ENCODE measurements at regions not wholly inside any gene's neighbourhood (a gene's known extent, or its start where the extent isn't known, plus 50 kb on each side); places are given as distances from the start of the nearest gene placed in this dataset.
A peak's percentile ranks its signal among the peaks of the same experiment; 100 is the strongest.

GRCh38 chr14:51328772-51329353 is 88.8 kb downstream of the TMX1 start:
- H3K4me3 ChIP-seq: no peak overlapping the region
- TF ChIP-seq, protein P1, sequence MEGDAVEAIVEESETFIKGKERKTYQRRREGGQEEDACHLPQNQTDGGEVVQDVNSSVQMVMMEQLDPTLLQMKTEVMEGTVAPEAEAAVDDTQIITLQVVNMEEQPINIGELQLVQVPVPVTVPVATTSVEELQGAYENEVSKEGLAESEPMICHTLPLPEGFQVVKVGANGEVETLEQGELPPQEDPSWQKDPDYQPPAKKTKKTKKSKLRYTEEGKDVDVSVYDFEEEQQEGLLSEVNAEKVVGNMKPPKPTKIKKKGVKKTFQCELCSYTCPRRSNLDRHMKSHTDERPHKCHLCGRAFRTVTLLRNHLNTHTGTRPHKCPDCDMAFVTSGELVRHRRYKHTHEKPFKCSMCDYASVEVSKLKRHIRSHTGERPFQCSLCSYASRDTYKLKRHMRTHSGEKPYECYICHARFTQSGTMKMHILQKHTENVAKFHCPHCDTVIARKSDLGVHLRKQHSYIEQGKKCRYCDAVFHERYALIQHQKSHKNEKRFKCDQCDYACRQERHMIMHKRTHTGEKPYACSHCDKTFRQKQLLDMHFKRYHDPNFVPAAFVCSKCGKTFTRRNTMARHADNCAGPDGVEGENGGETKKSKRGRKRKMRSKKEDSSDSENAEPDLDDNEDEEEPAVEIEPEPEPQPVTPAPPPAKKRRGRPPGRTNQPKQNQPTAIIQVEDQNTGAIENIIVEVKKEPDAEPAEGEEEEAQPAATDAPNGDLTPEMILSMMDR (IDR thresholded peaks at IDR 0.05): no peak
- no peaks in the 10 kb centered on the region for H3K36me3 ChIP-seq
- H3K27me3 ChIP-seq: no peaks in the 10 kb centered on the region
- peak overlapping the region; percentile 38 to 62 for H3K27ac ChIP-seq
- no peak for DNase-seq (ENCODE audit: low spot score in 2 of 2)
- peaks cover 0 to 6% of the 10 kb centered on the region in 2 donors for H3K4me1 ChIP-seq
- intact Hi-C loops (cut with DNase I): no loop called here
- no peaks in the 10 kb centered on the region for H3K9me3 ChIP-seq

DNA sequence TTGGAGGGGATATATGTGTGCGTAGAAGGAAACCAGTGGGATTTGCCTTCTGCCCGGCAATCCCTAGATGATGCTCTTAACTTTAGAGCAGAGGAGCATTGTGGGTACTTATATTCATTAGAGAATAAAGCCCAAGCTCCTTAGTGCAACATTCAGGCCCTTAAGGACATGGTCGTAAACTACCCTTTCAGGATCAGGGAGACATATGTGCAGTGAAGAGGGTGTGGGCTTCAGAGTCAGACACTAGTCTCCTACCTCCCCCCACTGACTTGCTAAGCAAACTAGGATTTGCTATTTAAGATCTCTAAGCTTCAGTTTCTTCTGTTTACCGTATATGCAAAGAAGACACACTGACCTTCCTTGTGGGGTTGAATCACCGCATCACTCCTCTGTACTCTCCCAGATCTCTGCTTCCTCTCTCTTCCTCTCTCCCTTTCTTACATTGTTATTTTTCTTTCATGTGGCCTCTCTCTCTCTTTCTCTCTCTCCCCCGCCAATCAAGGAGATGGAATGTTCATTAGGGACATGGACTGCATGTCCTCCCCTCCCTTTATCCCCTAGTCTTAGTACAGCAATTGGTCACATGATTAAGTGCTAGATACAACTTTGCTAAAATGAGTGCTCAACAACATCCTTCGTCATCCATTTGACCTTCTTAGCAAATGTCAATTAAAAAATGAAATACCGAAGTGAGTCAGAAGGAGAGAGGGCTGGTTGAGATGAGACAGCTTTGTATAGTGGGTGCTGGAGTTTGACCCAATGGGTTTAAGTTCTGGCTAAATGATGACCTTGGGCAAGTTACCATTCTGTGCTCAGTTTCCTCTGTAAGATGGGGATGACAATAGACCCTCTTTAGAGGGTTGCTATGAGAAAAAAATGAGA is 91.7 kb downstream of the TMX1 start:
- Histone ChIP-seq H3K27me3 (no peaks in the 10 kb centered on the region), H3K27ac (no peak overlapping the region), H3K36me3 (no peaks in the 10 kb centered on the region), H3K9me3 (no peaks in the 10 kb centered on the region), H3K4me3 (no peak overlapping the region), H3K4me1 (peaks cover 0 to 16% of the 10 kb centered on the region in 2 donors)
- no peak for DNase-seq (ENCODE audit: low spot score in 2 of 2)
- TF ChIP-seq, protein P1 (IDR thresholded peaks at IDR 0.05): no peak
- intact Hi-C loops (cut with DNase I): no loop called here

DNA sequence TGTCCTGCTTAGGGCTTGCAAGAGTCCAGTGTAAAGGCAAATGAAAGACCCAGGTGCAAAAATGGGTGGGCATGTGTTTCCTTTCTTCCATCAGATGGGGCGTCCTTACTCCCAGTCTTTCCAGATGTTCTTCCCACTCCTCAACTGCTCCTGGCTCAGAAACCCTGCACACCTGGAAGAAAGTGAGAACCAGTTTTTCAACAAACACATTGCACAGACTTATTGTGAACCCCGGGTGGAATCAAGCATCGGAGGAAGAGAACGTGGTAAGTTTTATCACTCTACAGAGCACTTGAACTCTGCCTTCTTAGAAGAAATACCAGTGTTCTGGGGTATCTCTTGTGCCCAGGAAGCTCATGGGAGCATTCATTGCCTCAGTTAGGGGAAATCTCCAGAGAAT is 93.3 kb downstream of the TMX1 start:
- Histone ChIP-seq H3K4me3 (no peak overlapping the region), H3K4me1 (peaks cover 0 to 13% of the 10 kb centered on the region in 2 donors), H3K36me3 (no peaks in the 10 kb centered on the region), H3K27me3 (no peaks in the 10 kb centered on the region), H3K9me3 (no peaks in the 10 kb centered on the region), H3K27ac (peak overlapping the region in 1 of 2 donors; percentile 26)
- no peak for DNase-seq (ENCODE audit: low spot score in 2 of 2)
- TF ChIP-seq, protein P1 (IDR thresholded peaks at IDR 0.05): no peak
- intact Hi-C loops (cut with DNase I): no loop called here

DNA sequence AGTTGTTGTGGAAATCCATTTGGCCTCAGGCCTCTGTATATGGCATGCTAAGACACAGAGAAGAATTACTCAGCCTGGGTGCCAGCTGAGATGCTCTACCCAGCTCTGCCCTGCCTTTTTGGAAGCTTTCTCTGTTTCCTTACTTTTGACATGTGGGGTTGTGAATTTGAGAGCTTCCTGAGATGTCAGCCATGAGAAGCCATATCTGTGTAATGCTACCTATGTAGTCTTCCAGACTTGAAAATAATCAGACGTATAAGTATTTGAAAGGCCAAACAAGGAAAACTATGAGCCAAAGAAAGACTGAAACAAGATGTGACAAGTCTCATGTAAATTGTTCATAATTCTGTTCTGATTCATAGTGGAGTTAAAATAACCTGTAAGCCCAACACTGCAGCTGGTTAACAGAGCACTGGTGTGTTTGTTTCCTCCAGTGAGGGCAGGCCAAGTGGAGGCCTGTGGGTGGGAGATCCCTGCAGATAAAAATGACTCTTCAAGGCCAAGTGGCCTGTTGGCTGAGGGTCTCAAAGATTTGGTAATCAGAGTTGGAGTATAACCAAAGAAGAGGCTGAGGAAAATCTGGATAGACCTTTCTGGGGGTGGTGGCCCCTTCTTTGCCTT is 94.0 kb downstream of the TMX1 start:
- Histone ChIP-seq H3K36me3 (no peaks in the 10 kb centered on the region), H3K27ac (peak overlapping the region in 1 of 2 donors; percentile 26), H3K4me3 (no peak overlapping the region), H3K27me3 (no peaks in the 10 kb centered on the region), H3K4me1 (peaks cover 0 to 13% of the 10 kb centered on the region in 2 donors), H3K9me3 (no peaks in the 10 kb centered on the region)
- TF ChIP-seq, protein P1 (IDR thresholded peaks at IDR 0.05): no peak
- no peak for DNase-seq (ENCODE audit: low spot score in 2 of 2)
- intact Hi-C loops (cut with DNase I): no loop called here

- DNase-seq (ENCODE audit: low spot score in 2 of 2): no peak
- no peak overlapping the region for H3K4me3 ChIP-seq
- no peaks in the 10 kb centered on the region for H3K27me3 ChIP-seq
- intact Hi-C loops (cut with DNase I): no loop called here
- H3K27ac ChIP-seq: peak overlapping the region in 1 of 2 donors; percentile 26
- H3K4me1 ChIP-seq: peaks cover 0 to 13% of the 10 kb centered on the region in 2 donors
- H3K9me3 ChIP-seq: no peaks in the 10 kb centered on the region
- TF ChIP-seq, protein P1 (IDR thresholded peaks at IDR 0.05): no peak
- no peaks in the 10 kb centered on the region for H3K36me3 ChIP-seq
Measured at GRCh38 chr14:51334566-51334965, 94.5 kb downstream of the TMX1 start.

Data from ascending aorta (tissue), 2 donors.